HG02852 (cell line): ENCODE measurements at regions not wholly inside any gene's neighbourhood (a gene's known extent, or its start where the extent isn't known, plus 50 kb on each side); places are given as distances from the start of the nearest gene placed in this dataset.
"Not testable (repeated sequence)": the region's sequence is repeated elsewhere in the genome, so short reads cannot be mapped to it uniquely, and the experiment has no call there.

Experiments
- ATAC-seq: cut with Tn5 transposase; IDR thresholded peaks from one replicate; pipeline ENCODE4 v1.9.1; 2021; ENCODE audit warnings: mild to moderate bottlenecking, moderate library complexity; ENCODE audit not compliant: unreplicated experiment

DNA sequence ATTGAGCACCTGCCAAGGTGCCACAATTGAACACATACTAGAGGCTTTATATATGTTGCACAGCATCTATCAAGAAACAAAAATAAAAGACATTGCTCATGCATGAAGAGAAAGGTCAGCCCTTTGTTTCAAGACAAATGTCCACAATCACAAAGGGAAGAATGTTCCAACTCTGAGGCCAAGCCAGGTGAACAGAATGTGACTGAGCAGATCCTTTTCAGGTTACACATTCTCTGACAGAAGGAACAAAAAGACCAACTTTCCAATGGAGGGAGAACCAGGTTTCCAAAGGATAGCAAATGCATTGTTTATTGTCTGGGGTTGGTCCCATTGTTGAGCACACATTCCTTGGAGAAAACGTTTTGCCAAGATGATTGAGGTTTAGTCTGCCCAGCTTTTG is 50.2 kb upstream of the FAM174B start:
- no peak for ATAC-seq

DNA sequence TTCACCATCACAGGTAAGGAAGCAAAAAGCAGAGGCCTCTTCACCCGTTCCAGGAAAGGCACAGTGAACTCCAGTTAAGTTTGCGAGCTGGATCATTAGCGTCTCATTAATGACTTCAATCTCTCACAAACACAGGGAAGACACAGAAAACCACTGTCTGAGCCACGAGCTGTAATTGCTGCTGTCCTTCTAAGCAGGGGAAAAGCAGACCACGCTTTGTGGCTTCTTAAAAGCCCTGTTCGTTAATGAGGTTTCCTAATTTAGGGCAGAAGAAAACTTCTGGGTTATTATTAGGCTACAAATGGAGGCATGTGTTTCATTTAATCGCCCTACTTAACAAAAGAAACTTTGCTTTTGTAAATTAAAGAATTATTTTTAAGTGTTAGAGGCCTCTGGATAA is 50.6 kb upstream of the FAM174B start:
- ATAC-seq: no peak

DNA sequence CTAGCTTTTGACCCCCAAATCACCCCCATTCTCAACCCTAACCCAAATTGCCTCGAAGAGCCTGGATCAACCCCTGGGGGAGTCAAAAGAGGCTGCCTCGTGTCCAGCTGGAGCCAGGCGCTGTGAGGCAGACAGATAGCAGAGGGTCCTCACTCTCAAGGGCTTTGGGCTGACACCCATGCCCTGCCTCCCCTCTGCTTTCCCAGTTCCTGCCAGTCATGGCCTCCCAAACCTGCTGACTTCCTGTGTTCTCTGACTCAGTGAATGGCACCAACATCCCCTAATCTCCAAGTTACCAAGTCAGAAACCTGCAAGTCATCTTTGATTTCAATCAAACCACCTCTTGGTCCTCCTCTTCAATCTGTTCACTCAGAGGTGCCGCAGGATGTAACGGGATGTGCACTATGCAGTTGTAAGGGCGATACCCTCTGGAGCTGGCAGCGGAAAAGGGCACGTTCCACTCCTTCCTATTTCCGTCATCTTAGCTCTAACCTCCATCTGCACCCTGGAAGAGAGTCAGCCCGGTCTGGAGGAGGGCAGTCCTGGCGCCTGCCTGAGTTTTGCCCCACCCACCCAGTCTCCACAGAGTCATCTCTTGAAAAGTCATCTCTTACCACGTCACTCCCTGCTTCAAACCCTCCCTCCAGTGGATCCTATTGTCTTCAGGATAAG is 52.4 kb upstream of the FAM174B start:
- no peak for ATAC-seq

DNA sequence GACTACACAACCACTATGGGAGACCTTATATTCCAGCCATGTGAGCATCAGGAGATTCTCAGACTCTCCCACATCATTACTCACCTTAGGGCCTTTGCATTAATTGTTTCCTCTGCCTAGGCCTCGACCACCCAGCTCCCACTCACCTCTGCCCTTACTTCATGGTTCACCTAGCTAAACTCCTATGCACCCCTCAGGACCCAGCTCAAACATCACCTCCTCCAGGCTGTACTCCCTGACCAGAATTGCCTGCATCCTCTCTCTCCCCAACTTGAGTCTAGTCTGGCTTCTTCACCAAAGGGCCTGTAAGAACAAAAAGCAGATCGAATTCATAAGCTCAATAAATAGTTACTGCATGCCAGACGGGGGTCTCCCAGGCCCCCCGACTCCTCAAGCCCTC is 53.1 kb upstream of the FAM174B start:
- ATAC-seq: no peak

DNA sequence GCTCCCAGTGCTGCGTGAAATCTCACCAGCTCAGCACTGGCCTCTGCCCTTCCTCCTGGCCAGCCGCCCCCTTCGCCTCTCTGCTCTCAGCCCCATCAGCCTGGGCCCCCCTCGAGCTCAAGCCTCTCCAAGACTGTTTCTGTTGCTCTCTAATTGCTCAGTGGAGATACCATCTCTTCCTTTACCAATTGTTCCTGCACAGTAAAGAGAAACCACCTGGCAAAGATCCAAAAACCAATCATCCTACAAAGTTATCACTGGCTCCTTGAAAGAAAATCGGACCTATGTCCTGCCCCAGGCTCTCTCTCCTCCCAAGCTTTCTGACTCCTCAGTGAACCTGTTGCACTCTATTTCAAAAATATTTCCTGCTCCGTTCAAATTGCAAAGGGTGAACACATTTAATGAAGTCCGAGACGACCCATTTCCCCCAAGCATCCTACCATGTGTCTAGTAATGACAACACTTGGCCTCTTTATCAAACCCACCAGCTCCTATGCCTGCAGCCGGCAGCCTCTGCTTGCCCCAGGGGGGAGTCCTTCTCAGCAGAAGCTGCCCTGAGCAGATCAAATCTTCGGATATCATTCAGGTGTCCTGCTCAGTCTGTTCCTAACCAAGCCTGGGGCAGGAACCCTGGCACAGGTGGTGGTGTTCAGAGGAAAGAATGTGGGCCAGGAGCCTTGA is 53.7 kb upstream of the FAM174B start:
- no peak for ATAC-seq

DNA sequence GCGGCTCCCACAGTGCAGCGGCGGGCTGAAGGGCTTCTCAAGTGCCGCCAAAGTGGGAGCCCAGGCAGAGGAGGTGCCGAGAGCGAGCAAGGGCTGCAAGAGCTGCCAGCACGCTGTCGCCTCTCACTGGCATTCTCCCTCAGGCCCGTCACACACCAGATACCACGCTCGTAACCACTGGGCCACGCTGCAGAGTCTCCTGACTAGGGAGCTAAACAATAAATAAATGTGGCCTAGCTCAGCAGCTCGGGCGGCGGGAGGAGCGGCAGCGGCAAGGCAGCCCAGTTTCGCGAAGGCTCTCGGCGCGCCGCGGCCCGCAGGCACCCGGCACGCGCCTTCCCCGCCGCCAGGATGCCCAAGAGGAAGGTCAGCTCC is 55.9 kb upstream of the FAM174B start:
- no peak for ATAC-seq

DNA sequence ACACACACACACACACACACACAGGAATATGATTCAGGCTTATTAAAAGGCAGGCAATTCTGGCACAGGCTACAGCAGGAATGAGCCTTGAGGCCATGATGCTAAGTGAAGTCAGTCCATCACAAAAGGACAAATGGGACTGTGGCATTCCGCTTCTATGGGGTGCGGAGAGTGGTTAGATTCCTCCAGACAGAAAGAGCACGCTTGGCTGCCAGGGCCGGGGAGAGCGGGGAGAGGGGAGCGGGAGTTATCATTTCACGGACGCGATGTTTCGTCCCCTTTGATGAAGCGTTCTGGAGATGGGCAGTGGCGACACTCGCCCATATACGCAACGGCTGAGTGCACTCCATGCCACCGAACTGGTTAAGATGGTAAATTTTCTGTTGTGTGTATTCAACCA is 58.5 kb upstream of the FAM174B start:
- ATAC-seq: peak; percentile 21

DNA sequence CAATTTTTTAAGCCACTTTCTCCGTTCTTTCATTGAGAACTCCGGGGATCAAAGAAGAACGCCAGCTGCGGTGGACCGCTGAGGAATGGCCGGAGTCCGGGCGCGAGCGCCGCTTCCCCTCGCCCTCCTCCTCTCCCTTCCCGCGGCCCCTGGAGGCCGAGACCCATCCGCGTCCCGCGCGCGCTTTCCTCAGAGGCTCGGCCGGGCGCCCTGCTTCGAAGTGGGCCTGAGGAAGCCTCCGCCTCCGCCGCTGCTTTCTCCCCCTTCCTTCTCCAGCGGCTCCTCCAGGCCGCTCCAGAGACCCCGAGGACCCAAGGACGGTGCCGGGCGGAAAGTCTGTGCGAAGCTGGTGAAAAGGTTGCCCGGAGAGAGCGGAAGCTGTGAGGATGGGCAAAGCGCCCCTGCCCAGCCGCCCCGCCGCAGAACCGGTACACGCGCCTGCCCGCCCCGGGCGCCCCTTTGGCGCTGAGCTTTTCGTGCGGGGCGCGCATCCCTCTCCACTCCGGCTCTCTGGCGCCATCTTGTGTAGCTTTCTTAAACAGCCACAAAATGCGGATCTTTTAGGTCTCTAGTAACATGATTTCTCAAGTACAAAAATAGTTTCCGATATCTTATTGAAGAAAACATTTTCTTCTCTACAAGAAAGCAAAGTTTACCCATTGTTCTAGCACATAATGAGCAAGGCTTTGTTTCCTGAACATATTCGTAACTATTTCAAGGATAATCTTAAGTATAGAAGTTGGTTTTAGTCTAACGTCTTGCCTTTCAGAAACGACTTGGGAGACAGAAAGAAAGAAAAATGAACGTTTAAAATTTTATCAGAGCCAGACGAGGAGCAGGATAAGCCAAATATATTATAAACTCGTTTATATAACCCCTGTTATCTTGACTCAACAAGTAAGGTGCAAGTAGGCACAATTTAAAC is 59.2 kb upstream of the FAM174B start:
- peak; percentile 77 for ATAC-seq

DNA sequence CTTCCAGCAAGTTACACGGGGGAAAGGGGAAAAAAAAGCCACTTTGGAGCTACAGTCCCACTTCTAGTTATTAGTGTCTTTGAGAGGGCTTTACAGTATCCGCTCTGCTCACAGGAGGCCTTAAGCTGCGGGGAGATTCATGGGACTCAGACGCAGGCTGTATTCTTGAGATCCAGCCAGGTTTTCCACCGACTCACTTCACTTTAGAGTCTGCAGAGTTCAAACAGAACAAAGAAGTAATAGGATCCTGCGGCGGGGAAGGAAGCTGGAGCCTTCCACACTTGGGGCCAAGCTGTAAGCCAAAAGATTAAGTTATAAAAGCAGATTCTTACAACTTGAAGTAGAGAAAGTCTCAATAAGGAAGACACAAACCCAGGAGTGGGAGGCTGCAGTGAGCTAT is 60.2 kb upstream of the FAM174B start:
- no peak for ATAC-seq

DNA sequence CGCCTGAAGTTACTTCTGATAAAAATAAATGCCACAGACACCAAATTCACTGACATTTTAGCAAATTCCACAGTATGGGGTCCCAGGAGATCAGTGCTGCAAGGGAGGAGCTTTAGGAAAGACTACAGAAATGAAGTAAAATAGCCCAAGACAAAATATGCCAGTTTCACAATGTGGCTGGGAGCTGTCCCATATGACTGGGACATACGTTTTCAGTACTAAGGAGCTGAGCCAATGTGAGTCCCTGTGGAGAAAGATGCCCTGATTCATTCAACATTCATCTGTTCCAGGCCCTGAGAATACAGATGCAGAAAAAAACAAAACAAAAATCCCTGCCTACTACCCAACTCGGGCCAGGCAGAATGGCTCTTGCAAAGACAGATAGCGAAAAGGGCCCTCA is 63.4 kb upstream of the FAM174B start:
- no peak for ATAC-seq

DNA sequence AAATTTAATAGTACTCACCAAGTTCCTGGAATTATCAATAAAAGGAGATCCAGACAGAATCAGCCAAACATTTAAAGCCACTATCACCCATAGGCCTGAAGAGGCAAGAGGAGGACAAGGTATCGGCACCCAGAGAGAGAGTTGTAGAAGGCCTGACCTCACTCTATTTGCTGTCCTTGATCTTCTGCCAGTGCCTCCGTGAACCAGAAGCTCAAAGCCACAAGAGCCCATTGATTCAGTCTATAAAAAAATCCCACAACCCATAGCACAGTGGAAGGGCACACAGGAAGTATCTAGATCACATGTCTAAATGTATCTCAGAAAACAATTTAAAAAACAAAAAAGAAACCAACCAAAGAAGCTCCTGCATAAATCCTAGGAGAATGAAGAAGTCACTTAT is 68.6 kb upstream of the FAM174B start:
- ATAC-seq: no peak

DNA sequence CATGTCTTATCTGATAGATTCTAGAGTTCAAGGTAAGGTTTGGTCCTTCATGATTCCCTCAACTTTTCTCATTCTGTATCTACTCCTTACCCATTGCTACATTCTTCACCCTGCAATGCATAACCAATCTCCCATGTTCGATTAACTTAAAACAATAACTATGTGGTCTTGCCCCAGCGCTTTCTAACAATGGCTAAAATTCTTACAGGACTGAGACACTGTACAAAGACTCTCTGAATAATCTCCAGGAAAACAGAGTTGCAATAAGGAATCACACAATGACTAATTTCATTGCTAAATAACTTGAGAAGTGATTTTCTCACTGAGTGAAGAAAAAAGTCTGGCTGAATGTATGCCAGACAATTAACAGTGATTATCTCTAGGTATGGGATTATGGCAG is 69.6 kb upstream of the FAM174B start:
- ATAC-seq: no peak

DNA sequence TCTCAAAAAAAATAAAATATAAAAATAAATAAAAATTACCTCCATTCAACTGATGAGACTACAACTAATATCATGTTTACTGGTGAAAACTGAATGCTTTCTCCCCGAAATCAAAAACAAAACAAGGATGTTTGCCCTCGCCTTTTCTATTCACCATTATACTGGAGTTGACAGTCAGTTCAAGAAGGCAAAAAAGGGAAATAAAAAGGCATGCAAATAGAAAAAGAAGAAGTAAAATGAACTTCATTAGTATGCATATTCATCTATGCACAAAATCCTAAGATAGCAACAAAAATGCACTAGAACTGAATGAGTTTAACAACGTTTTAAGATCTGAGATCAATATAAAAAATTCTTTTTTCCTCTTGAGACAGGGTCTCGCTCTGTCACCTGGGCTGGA is 72.7 kb upstream of the FAM174B start:
- ATAC-seq: no peak

DNA sequence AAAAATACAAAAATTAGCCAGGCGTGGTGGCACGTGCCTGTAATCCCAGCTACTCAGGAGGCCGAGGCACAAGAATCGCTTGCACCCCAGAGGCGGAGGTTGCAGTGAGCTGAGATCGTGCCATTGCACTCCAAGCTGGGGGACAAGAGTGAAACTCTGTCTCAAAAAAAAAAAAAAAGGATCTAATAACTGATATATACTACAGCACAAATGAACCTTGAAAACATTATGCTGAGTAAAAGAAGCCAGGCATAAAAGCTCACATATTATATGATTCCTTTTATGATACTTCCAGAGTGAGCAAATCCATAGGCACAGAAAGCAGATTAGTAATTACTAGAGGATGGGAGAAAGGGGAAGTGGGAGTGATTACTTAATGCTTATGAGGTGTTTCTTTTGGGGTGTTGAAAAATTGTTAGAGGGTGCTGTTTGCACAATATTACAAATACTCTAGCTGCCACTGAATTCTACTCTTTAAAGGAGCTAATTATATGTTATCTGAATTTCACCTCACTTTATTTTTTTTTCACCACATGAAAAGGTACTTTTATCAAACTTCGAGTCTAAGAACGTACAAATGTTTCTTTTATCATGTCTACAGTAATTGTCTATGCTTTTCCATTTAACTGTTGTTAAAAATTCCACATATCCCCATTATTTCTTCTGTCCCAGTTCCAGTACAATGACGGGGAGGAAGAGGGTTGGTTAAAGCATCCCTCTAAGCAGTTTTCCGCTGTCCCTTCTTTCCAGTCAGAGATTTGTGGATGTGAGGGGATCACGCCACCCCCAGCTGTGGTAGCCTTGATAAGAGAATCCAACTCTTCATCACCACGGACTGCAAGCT is 77.7 kb upstream of the FAM174B start:
- ATAC-seq: no peak

DNA sequence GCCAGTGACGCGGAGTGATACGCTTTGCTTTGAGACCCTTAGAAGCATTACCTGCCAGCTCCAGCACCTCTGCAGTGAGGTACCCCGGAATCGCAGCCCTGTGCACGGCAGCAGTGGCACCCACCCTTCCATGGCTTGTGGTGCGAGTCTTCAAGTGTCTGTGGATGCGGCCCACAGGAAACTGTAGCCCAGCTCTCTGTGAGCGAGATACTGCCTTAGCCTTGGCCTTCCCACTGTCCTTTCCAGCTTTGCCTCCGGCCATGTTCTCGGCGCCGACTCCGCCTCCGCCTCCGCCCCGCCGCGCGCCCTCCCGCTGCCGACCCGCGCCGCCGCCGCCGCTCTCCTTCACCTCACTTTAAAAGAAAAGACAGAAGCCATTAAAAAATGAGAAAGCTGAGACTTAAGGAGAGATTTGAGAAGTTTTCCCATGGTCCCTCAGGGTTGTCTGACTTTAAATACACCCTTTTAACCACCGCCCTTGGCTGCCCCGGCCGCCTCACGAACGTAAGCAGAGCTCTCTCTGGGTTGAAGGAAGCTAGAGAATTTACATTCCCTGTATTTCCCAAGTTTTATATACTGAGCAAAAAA is 78.5 kb upstream of the FAM174B start:
- ATAC-seq: no peak

DNA sequence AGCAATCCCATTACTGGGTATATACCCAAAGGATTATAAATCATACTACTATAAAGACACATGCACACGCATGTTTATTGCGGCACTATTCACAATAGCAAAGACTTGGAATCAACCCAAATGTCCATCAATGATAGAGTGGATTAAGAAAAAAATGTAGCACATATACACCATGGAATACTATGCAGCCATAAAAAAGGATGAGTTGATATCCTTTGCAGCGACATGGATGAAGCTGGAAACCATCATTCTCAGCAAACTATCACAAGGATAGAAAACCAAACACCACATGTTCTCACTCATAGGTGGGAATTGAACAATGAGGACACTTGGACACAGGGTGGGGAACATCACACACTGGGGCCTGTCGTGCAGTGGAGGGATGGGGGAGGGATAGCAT is 83.7 kb upstream of the FAM174B start:
- not testable (repeated sequence) for ATAC-seq

DNA sequence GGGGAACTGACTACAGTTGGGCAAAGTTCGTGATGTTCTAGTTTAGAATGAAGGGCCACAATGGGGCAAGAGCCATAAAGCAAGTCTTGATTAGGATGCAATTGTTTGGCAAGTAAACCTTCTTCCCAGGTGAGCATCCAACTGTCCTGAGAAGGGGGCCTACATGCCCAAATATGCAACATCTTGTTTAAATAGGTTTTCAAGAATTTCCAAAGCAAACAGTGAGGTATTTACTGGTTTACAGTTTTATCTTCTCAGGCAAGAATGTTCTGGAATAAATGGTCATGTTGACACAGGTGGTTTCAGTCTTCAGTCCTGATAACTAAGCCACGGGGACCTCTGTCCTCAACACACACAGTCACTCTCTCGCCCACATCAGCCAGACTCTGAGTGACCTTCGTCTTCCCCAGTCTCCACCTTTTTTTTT is 90.3 kb upstream of the FAM174B start:
- no peak for ATAC-seq

DNA sequence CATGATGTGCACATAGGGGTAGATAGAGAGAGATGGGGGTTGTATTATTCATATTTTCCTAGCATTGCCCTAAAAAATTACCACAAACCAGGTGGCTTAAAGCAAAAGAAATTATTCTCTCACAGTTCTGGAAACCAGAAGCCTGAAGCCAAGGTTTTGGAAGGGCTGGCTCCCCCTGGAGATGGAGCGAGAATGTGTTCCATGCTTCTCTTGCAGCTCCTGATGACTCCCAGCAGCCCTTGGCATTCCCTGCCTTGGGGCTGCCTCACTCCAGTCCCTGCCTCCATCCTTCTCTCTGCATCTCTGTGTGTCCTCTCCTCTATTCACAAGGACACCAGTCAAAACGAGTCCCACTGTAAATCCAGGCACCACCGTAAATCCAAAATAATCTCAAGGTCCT is 91.5 kb upstream of the FAM174B start:
- no peak for ATAC-seq

DNA sequence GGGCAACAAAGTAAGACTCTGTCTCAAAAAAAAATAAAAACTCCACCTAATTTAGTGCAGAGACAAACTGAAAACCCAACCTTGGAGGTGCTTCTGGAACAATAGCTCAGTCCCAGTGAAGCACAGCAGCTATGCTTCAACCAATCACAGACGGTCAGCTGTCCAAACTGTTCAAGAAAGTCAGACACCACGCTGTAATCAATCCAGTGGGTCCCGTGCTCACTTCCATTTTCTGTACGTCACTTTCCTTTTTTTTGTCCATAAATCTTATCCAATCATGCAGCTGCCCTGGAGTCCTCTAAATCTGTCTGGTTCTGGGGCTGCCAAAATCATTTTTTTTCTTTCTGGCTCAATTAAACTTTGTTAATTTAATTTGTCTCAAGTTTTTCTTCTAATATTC is 93.6 kb upstream of the FAM174B start:
- no peak for ATAC-seq

DNA sequence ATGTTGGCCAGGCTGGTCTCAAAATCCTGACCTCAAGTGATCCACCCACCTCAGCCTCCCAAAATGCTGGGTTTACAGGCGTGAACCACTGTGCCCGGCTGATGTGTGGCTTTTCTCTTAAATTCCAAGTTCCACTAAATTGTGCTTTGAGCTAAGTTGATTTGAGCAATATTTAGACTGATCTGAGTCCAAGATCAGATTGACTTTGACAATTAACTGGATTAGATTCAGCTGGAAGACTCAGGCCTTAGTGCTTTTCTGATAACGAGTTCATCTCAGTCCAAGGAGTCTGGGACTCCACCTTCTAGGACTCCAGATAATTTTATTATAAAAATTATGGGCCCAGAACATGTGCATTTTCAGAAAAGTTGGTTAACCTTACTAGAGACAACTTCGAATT is 94.4 kb upstream of the FAM174B start:
- ATAC-seq: no peak

DNA sequence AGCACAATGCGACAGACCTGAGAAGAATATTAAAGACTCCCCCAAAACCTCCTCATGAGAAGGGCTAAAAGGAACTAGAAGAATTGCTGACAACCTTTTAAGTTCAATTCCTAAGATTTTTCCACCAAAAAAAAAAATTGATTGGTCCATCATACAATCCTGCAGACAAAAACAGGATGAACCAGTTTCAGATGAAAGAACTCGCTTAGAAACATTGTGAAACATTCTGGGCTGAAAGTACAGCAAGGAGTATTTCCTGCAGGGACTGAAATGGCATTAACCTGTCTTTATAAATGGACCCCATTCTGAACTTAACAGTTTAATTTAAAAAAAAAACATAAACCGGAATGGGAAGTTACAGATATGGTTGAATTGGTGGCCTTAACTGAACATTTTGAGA is 96.0 kb upstream of the FAM174B start:
- no peak for ATAC-seq
